ENCODE measurements at regions not wholly inside any gene's neighbourhood (a gene's known extent, or its start where the extent isn't known, plus 50 kb on each side); places are given as distances from the start of the nearest gene placed in this dataset.

GRCh38 chr10:128744811-128745305, 618.6 kb upstream of the MKI67 start:
- DNase-seq (ENCODE audit: low read depth in 2 of 2), result no peak

GRCh38 chr10:128747582-128748346, 621.5 kb upstream of the MKI67 start:
- DNase-seq (ENCODE audit: low read depth in 2 of 2), result no peak

- DNase-seq (ENCODE audit: low read depth in 2 of 2), result no peak
Measured at GRCh38 chr10:128751284-128751683, 625.1 kb upstream of the MKI67 start.

GRCh38 chr10:128751851-128752250, 625.6 kb upstream of the MKI67 start:
- DNase-seq (ENCODE audit: low read depth in 2 of 2), result no peak

- no peak for DNase-seq (ENCODE audit: low read depth in 2 of 2)
Measured at GRCh38 chr10:128759174-128759573, 633.0 kb upstream of the MKI67 start.

- no peak for DNase-seq (ENCODE audit: low read depth in 2 of 2)
Measured at GRCh38 chr10:128763588-128763987, 637.4 kb upstream of the MKI67 start.

- DNase-seq (ENCODE audit: low read depth in 2 of 2), result no peak
Measured at GRCh38 chr10:128764190-128764589, 638.0 kb upstream of the MKI67 start.

- no peak for DNase-seq (ENCODE audit: low read depth in 2 of 2)
Measured at GRCh38 chr10:128766915-128767314, 640.7 kb upstream of the MKI67 start.

GRCh38 chr10:128774979-128775378, 648.8 kb upstream of the MKI67 start:
- no peak for DNase-seq (ENCODE audit: low read depth in 2 of 2)

- DNase-seq (ENCODE audit: low read depth in 2 of 2), result no peak
Measured at GRCh38 chr10:128775743-128776142, 649.5 kb upstream of the MKI67 start.

GRCh38 chr10:128776673-128777252, 650.5 kb upstream of the MKI67 start:
- DNase-seq (ENCODE audit: low read depth in 2 of 2), result no peak

- no peak for DNase-seq (ENCODE audit: low read depth in 2 of 2)
Measured at GRCh38 chr10:128777342-128777741, 651.1 kb upstream of the MKI67 start.

GRCh38 chr10:128779416-128779815, 653.2 kb upstream of the MKI67 start:
- DNase-seq (ENCODE audit: low read depth in 2 of 2), result no peak

- DNase-seq (ENCODE audit: low read depth in 2 of 2), result no peak
Measured at GRCh38 chr10:128780156-128780761, 654.0 kb upstream of the MKI67 start.

GRCh38 chr10:128781637-128782036, 655.4 kb upstream of the MKI67 start:
- DNase-seq (ENCODE audit: low read depth in 2 of 2), result no peak

- no peak for DNase-seq (ENCODE audit: low read depth in 2 of 2)
Measured at GRCh38 chr10:128784444-128784843, 658.2 kb upstream of the MKI67 start.

- no peak for DNase-seq (ENCODE audit: low read depth in 2 of 2)
Measured at GRCh38 chr10:128792426-128793140, 666.4 kb upstream of the MKI67 start.

GRCh38 chr10:128793726-128794655, 667.8 kb upstream of the MKI67 start:
- DNase-seq (ENCODE audit: low read depth in 2 of 2), result no peak

- no peak for DNase-seq (ENCODE audit: low read depth in 2 of 2)
Measured at GRCh38 chr10:128796396-128796912, 670.2 kb upstream of the MKI67 start.

GRCh38 chr10:128802062-128802461, 665.0 kb upstream of the MGMT start:
- no peak for DNase-seq (ENCODE audit: low read depth in 2 of 2)

- DNase-seq (ENCODE audit: low read depth in 2 of 2), result no peak
Measured at GRCh38 chr10:128803790-128804189, 663.3 kb upstream of the MGMT start.
